IPS DF 6.9 (cell line): ENCODE measurements at regions not wholly inside any gene's neighbourhood (a gene's known extent, or its start where the extent isn't known, plus 50 kb on each side); places are given as distances from the start of the nearest gene placed in this dataset.
A peak's percentile ranks its signal among the peaks of the same experiment; 100 is the strongest.
"Not testable (repeated sequence)": the region's sequence is repeated elsewhere in the genome, so short reads cannot be mapped to it uniquely, and the experiment has no call there.

Experiments
- DNase-seq: peaks from one replicate; pipeline ENCODE4 v3.0.0-alpha.2; 2013; ENCODE audit warnings: low read depth, low spot score
- H3K27ac ChIP-seq: one replicate; pipeline ENCODE4 v1.5.1; 2013; ENCODE audit warnings: low read length, control low read depth
- H3K27me3 ChIP-seq: 2 replicates; pipeline ENCODE4 v1.6.1; 2013; ENCODE audit warnings: mild to moderate bottlenecking, low read length; ENCODE audit not compliant: control insufficient read depth, insufficient read depth
- H3K36me3 ChIP-seq: 2 replicates; pipeline ENCODE4 v1.6.1; 2013; ENCODE audit warnings: low read length; ENCODE audit not compliant: control insufficient read depth, insufficient read depth
- H3K4me1 ChIP-seq: 2 replicates; pipeline ENCODE4 v1.6.1; 2013; ENCODE audit warnings: low read length; ENCODE audit not compliant: control insufficient read depth, insufficient read depth
- H3K4me3 ChIP-seq: 2 replicates; pipeline ENCODE4 v1.5.1; 2013; ENCODE audit warnings: mild to moderate bottlenecking, low read length
- H3K9me3 ChIP-seq: 2 replicates; pipeline ENCODE4 v1.6.1; 2013; ENCODE audit warnings: low read length, inconsistent platforms; ENCODE audit not compliant: control insufficient read depth, insufficient read depth
- WGBS: extraction: QIAGEN DNeasy Blood & Tissue Kit; methylation state at CpG from one replicate; pipeline ENCODE4 v1.1.7; 2013; ENCODE audit warnings: mixed read lengths, missing lambda C conversion rate; ENCODE audit not compliant: insufficient read length, insufficient coverage; 5-methylcytosine and 5-hydroxymethylcytosine counted together

DNA sequence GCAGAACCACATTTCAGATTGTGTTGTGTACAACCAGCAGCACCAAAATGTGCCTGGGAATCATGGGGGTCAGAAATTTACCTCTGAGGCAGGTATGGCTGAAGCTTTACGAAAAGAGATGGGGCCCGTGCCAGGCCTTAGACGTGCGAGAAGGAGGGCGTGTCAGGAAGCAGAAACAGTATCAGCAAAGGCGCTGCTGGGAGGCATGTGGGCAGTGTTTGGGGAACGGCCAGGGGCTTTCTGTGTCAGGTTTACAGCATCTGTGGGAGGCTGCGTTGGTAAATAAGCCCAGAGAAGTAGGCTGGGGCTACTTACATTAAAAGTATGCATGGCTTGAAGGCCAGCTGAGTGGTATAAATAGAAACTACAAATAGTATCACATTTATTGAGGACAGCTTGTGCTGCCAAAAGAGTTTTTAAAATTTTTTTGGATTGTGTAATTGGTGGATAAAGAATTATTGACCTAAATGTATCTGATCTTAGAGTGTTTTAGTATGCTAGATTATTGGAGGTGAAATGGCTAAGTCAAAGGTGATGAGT is 120.5 kb upstream of the SIMC1 start:
- WGBS: no CpG with 5 or more reads among the region's 8 CpGs
- not testable (repeated sequence) for DNase-seq, H3K27ac ChIP-seq, H3K9me3 ChIP-seq, H3K36me3 ChIP-seq, H3K4me3 ChIP-seq, H3K4me1 ChIP-seq, H3K27me3 ChIP-seq

DNA sequence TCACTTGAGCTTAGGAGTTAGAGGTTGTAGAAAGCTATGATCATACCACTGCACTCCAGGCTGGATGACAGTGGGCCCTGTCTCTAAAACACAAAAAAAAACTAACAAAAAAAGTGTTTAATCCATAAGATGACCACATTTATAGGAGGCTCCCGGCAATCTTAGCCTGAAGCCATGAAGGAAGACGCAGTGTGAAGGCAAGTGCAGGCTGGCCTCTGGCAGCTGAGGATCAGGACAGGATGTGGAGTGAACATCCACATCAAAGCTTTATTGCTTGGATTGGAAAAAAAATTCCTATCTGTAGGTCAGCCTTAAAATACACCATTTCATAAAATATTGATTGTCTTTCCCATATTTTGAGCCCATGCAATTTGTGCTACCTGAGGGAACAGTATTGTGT is 115.9 kb upstream of the SIMC1 start:
- H3K36me3 ChIP-seq, DNase-seq, H3K27ac ChIP-seq, H3K9me3 ChIP-seq, H3K27me3 ChIP-seq, H3K4me1 ChIP-seq, H3K4me3 ChIP-seq: not testable (repeated sequence)
- no CpG with 5 or more reads among the region's 2 CpGs for WGBS

DNA sequence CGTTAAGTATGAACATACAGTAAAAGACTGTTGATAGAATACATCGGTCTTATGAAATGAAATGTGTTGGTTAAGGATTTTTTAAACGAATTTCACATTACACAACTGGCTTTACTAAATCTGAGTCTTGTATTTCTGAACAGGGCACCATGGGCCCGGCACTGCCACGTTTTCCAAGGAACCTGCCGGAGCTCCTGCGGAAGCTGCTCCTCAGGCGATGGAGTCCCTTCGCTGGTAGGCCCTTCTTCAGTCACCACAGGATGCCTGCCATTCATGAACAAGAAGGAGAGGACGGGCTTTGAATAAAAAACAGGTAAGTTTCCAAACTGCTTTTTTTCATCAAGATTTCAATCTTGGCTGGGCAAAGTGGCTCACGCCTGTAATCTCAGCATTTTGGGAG is 114.1 kb upstream of the SIMC1 start:
- H3K4me3 ChIP-seq, H3K4me1 ChIP-seq, H3K27ac ChIP-seq, H3K36me3 ChIP-seq, DNase-seq, H3K9me3 ChIP-seq, H3K27me3 ChIP-seq: not testable (repeated sequence)
- WGBS: 100% methylated on average over 1 of the region's 11 CpGs

DNA sequence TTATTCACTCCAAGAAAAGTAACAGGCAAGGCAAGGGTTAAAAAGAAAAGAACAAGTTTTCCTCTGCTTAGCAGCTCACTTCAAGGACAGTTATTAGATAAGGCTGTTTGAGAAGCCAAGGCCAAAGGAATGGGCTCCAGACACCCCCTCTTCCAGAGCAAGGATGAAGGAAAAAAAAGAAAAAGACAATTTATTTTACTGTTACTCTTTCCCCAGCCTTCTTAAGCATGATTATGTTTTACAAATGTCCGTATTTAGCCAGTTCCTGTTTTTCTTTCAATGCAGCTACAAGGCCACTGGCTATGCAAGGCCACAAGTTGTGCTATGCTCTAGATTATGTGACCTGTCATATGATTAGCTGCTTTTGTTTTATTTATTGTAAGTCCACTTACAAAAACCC is 106.5 kb upstream of the SIMC1 start:
- H3K4me1 ChIP-seq: no peaks in the 10 kb centered on the region
- H3K27me3 ChIP-seq: peaks cover 6% of the 10 kb centered on the region; the same call in 1 of the 2 replicates
- no peaks in the 10 kb centered on the region for H3K36me3 ChIP-seq
- WGBS: no CpG with 5 or more reads among the region's 1 CpG
- no peak overlapping the region for H3K27ac ChIP-seq
- no peak overlapping the region for H3K4me3 ChIP-seq
- DNase-seq: no peak
- H3K9me3 ChIP-seq: no peaks in the 10 kb centered on the region

DNA sequence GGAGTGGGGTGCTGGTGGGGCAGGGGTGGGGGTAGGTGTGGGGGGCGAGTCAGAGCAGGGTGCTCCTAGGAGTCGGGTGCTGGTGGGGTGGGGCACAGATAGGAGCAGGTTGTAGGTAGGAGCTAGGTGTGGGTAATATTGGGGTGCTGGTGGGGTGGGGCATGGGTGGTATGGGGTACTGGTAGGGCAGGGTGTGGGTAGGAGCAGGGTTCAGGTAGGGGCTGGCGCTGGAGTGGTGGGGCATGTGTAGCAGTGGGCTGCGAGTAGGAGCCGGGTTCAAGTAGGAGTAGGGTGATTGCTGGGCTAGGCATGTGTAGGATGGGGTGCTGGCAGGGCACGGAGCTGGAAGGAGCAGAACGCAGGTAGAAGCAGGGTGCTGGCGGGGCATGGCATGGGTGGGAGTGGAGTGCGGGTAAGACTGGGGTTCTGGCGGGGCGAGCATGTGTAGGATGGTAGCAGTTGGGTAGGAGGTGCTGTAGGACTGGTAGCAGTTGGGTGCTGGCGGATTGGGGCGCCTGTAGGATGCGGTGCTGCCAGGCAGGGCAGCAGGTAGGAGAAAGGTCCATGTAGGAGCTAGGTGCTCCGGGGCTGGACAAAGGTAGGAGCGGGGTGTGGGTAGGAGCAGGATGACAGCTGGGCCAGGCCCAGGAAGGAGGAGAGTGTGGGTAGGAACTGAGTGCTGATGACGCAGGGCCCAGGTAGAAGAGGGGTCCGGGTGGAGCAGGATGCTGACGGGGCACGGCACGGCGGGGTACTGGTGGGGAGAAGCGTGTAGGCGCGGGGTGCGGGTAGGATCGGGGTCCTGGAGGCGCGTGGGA is 105.5 kb upstream of the SIMC1 start:
- H3K4me3 ChIP-seq: peak overlapping the region; percentile 44; the same call in 1 of the 2 replicates
- WGBS: no CpG with 5 or more reads among the region's 29 CpGs
- H3K9me3 ChIP-seq: no peaks in the 10 kb centered on the region
- no peak for DNase-seq
- H3K4me1 ChIP-seq: no peaks in the 10 kb centered on the region
- no peaks in the 10 kb centered on the region for H3K36me3 ChIP-seq
- H3K27me3 ChIP-seq: peaks cover 6% of the 10 kb centered on the region; the same call in 1 of the 2 replicates
- H3K27ac ChIP-seq: no peak overlapping the region

DNA sequence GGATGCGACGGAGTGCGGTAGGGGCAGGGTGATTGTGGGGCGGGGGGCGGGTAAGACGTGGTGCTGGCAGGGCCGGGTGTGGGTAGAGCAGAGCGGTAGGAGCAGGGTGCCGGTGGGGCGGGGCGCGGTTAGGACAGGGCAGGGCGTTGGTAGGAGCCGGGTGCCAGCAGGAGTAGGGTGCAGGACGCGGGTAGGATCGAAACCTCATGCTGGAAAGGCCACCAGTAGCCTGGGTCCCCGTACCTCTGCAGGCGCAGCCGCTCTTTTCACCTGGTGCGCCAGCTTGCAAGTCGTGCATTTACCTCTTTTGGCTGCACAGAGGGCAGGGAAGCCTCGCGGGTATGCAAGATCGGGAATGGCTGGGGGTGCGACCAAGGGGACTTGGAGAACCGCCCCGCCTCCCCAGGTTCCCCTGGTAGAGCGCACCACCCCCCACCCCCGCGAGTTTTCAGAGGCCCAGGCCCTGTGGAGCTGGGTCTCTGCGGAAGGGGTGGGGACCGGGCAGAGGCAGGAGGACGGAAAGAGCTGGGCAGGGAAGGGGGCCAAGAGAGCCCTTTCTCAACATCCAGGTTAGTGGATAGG is 104.8 kb upstream of the SIMC1 start:
- no peaks in the 10 kb centered on the region for H3K36me3 ChIP-seq
- WGBS: no CpG with 5 or more reads among the region's 34 CpGs
- H3K27me3 ChIP-seq: peaks cover 6% of the 10 kb centered on the region; the same call in 1 of the 2 replicates
- no peak for DNase-seq
- no peak overlapping the region for H3K27ac ChIP-seq
- H3K4me1 ChIP-seq: no peaks in the 10 kb centered on the region
- H3K4me3 ChIP-seq: peak overlapping the region; percentile 44
- H3K9me3 ChIP-seq: no peaks in the 10 kb centered on the region

DNA sequence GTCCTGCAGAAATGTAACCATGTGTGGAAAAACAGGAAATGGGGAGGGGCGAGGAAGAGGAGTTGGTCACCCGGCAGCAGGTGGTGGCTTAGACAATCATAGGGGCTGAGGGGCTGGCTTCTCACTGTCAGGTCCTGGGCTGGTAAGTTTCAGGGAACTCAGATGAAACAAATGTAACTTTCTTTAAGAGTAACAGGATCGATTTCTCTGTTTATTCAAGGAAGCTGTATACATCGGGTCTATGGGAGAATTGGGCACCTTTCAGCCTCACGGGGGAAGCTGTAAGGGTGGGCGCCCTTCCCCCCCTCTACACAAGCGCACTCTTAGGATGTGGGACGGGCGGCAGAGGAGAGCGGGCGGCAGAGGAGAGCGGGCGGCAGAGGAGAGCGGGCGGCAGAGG is 104.3 kb upstream of the SIMC1 start:
- Histone ChIP-seq H3K4me3 (peak overlapping the region; percentile 44; the same call in 1 of the 2 replicates), H3K9me3 (no peaks in the 10 kb centered on the region), H3K27me3 (peaks cover 6% of the 10 kb centered on the region; the same call in 1 of the 2 replicates), H3K36me3 (no peaks in the 10 kb centered on the region), H3K27ac (no peak overlapping the region), H3K4me1 (no peaks in the 10 kb centered on the region)
- no peak for DNase-seq
- WGBS: no CpG with 5 or more reads among the region's 15 CpGs

DNA sequence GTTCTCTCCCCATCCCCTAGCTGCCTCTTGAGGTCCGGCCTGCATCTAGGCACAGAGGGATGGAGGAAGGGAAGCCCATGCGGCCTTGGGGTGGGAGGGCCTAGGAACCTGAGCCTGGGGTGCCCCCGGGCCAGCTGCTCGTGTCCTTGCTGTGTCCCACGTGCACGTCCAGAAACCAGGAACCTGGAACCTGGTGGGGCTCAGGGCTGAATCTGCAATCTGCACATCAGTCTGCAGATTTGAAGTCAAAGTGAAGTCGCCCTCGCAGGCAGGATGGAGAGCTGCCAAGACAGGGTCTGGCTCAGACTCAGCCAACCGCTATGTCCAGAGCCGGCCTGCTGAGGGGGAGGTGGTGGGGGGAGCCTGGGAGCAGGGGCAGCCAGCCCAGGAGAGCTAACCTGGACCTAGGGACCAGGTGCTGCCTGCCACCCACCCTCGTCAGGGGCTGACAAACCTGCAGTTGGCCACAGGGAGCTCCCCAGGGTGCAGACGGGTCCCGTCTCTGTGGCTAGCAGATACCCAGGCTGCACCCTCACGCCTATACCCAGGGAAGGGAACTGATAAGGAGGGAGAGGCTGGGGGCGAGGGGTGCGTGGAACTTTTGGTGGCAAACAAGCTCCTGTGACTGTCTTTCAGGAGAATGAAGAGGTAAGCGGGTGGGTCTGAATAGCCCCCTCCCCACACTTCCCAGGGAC is 103.5 kb upstream of the SIMC1 start:
- Histone ChIP-seq H3K27me3 (peaks cover 6% of the 10 kb centered on the region; the same call in 1 of the 2 replicates), H3K36me3 (no peaks in the 10 kb centered on the region), H3K27ac (no peak overlapping the region), H3K4me1 (no peaks in the 10 kb centered on the region), H3K9me3 (no peaks in the 10 kb centered on the region), H3K4me3 (no peak overlapping the region)
- no peak for DNase-seq
- no CpG with 5 or more reads among the region's 17 CpGs for WGBS

DNA sequence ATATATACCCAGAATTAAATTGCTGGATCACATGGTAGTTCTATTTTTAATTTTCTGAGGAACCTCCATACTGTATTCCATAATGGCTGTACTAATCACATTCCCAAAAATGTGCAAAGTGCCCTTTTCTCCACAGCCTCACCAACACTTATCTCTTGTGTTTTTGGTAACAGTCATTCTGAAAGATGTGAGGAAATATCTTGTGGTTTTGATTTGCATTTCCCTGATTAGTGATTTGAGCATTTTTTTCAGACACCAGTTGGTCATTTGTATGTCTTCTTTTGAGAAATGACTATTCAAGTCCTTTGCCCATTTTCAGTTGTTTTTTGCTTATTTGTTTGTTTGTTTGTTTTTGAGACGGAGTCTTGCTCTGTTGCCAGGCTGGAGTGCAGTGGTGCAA is 98.1 kb upstream of the SIMC1 start:
- not testable (repeated sequence) for H3K4me3 ChIP-seq, H3K4me1 ChIP-seq, H3K36me3 ChIP-seq, H3K9me3 ChIP-seq, DNase-seq, H3K27me3 ChIP-seq, H3K27ac ChIP-seq
- no CpG with 5 or more reads among the region's 1 CpG for WGBS

DNA sequence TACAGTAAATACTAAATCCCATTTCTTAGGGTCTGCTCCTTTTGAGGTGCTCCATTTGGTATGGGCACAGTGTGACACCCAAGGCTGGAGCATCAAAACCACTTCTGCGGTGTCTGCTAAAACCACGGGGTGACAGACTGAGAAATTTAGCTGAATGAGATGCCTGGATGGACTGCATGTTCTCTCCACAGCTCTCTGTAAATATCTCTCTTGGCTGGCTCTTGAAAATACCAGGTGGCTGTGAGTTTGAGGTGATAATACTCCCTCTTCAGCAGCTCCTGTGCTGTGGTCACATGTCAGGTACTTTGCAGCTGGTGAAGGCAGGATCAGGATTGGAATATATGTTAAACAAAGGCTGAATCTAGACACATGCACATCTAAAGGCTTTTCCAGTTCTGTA is 93.7 kb upstream of the SIMC1 start:
- Histone ChIP-seq H3K36me3 (no peaks in the 10 kb centered on the region), H3K4me3 (no peak overlapping the region), H3K27ac (no peak overlapping the region), H3K27me3 (no peaks in the 10 kb centered on the region), H3K9me3 (no peaks in the 10 kb centered on the region), H3K4me1 (no peaks in the 10 kb centered on the region)
- WGBS: no CpG with 5 or more reads among the region's 2 CpGs
- DNase-seq: no peak
